ENCODE measurements at regions not wholly inside any gene's neighbourhood (a gene's known extent, or its start where the extent isn't known, plus 50 kb on each side); places are given as distances from the start of the nearest gene placed in this dataset.

DNA sequence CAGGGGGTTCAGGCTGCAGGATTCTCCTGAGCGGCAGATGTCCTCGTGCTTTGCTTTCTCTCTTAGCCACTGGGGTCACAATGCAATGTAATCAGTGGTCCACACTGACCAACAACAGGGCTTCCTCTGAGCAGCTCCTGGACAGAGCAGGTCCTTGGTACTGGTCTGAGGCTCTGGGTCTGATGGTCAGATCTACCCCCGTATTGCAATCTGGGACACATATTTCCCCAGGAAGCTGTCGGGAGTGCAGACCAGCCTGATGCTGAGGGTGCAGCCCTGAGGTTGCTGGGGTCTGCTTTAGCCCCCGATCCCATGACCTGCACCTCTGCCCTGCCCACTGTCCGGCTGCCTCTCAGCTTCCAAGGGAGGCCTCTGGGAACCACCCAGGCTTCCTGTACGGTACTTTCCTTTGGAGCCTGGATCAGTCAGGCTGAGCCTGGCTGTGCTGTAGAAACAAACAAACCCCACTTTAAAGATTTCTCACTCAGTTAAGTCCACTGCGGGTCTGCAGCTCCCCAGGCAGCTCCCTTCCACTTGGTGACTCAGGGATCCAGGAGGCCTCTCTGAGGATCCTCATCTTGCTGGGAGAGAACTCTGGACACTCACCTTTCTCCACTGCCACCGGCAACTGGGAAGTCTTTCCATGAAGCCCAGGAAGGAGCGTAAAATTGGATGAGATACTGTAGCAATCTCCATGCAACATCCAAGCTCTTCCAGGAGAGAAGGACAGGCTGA, 1046.6 kb downstream of the TBC1D22A start:
- DNase-seq, result no peak

DNA sequence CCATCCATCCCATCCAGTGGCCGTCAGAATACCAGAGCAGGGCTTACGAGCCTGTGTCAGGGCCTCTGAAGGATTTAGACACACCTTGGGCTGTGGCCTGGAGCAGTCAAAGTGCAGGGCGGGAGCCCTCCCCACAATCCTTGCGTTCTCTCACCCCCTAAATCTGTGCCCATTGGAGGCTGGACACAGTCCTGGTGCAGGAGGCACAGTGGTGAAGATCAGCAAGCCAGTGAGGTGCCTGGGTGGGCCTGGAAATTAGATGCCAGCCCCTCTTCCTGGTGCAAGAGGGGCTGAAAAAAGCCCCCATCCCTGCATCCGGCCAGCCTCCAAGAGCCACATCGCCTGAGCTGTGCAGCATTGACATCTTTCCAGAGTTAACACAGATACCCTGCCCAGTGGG, 1045.8 kb downstream of the TBC1D22A start:
- DNase-seq, result no peak

DNA sequence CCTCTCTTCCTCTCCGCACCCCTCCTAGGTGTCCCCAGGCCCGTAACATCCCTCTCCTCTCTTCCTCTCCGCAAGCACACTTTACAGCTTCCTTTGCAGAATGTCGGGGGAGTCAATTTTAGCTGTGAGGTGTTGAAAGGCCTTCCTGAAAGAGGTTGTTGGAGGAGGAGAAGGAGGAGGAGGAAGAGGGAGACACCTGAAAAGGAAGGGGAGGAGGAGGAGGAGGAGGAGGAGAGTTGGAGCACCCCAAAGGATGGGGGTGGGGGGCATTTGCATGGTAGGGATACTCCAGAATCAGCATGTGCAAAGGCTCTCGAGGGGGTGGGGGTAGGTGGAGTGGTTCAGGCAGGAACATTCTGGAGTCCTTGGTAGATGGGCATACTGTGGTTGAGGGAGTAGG, 1045.1 kb downstream of the TBC1D22A start:
- DNase-seq, result no peak

DNA sequence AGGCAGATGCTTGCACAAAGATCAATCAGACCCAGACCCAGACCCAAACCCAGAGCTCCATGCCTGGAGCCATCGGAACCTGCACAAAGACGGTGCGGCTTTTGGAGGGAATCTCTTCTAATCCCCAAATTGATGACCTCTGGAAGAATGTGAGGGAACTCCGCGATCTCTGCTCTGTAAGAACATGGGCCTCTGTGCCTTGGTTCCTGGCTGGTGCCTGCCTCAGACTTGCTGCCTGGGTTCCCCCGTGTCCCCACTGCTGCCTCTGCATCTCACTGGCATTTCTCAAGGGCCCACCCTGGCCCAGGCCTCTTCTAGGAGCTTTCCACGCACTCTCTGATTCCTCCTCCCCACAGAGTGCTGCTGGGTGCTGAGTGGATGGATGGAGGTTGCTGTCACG, 1044.4 kb downstream of the TBC1D22A start:
- DNase-seq, result no peak

DNA sequence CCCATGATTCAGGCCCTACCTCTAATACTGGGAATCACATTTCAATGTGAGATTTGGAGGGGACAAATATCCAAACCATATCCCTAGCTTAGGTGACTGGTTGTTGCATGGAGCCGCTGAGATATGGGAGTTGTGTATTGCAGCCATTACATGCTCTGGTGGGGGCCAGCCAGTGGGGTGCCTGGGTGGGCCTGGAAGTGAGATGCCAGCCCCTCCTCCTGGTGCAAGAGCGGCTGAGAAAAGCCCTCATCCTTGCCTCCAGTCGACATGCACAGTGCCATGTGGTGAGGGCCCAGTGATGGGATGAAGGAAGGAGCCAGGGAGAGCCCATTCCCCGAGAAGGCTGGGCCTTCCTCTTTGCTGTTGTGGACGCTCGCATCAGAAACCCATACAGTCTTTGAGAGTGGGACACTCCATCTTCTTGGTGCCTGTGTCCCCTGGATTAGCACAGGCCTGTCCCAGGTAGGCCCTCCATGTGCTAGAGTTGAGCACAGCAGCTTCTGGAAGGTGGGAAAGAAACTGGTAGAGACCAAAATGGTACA, 1043.0 kb downstream of the TBC1D22A start:
- DNase-seq, result no peak

DNA sequence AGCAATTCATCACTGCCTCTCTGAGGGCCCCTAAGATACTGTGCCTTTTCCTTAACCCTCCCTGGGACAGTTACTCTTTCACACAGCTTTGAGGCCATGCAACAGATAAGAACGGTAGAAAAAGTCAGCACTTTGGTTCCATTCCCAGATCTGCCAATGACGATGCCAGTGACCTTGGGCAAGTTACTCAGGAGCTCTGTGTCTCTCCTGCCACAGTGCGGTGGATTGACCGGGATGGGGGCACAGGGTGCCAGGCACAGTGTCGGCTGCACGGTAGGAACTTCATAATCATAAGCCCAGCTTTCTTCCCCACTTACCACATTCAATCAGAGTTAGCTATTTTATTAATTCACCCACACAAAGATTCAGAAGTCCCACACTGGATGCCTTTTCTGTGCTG, 1041.8 kb downstream of the TBC1D22A start:
- DNase-seq, result no peak

DNA sequence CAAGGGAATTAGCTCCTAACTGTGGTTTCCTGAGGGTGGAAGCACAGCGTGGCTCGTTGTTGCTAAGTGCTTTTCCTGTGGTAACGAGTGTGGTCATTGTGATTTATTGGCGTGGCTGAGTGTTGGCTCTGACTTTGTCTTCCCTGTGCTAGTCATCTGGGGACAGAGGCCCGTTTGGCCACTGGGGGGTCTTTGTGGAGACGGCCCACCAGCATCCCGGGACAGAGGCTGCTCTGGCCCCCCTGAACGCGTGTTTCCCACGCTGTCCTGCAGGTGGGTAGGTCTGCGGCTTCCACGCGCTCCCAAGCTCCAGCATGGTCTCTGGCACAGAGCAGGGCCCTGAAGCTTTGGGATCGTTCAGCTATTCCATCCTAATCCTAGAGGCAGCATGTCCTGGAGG, 1040.0 kb downstream of the TBC1D22A start:
- no peak for DNase-seq

DNA sequence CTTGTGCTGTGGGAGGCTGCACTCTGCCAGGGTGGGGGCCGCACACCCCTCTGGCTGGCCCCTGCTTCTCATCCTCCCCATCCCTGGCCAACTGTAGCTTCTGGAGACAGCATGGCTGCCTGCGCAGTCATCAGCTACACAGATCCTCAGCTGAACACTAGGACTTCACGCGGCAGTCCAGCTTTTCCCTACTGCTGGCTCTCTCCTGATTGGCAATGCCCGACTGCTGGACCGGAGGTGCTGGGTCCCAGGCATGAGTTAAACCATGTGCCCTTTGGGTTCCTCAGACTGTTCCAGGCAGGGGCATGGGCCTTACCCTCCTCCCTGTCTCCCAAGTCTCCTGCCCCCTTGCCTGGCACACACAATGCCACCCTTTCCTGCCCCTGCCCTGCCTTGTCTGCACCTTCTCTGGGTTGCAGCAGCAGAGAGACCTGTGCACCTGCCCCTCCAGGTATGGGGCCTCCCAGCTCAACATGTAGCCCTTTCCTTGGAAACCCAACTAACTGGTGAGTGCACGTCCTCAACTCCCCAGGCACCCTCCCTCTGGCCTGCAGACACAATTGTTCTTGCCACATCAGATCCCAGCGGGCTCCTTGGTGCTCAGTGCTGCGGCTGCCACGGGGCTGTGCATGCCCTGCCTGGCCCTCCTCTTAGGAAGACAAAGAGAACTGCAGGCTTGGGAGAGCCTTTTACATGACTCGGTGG, 1039.2 kb downstream of the TBC1D22A start:
- DNase-seq, result no peak

DNA sequence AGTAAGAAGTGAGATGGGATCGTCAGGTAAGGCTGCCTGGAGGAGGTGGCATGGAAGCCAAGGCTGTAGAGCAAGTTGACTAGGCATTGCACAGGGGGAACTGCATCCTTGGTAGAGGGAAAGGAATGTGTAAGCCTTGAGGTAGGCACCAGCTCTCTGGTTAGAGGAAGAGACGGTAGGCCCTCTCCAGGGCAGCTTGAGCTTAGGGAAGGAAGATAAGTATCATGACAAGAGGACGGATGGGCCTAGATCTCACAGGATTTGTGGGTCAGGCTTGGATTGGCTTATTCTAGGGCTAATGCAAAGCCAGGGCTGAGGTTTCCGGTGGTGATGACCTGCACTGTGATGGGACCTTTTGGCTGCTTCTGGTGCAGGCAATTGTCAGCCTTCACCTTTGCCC, 1035.8 kb downstream of the TBC1D22A start:
- DNase-seq, result no peak

DNA sequence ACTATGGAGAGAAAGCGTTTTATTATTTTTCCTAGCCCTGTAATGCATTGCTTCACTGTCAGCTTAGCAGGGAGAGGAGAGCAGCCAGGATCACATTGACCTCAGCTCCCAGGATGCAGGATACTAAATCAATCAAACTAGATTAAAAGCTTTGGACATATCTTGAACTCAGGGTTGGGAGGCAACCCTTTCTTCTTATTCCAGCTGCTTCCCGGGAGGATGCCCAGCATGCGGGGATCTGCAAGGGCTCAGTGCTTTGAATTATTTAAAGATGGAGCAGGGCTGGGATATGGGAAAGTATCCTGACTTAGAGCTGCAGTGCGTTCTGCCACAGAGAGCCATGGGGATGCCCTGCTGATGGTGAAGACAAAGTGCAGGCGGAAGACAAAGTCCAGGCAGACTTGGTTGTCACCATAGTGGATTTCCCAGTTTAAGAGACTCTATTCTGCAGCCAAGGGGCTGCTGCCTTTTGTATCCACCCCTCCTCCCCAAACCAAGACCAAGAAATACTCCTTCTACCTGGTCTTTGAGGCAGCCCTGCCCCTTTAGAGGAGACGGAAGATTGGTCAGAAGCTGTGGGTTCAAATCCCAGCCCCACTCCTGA, 1035.0 kb downstream of the TBC1D22A start:
- no peak for DNase-seq

DNA sequence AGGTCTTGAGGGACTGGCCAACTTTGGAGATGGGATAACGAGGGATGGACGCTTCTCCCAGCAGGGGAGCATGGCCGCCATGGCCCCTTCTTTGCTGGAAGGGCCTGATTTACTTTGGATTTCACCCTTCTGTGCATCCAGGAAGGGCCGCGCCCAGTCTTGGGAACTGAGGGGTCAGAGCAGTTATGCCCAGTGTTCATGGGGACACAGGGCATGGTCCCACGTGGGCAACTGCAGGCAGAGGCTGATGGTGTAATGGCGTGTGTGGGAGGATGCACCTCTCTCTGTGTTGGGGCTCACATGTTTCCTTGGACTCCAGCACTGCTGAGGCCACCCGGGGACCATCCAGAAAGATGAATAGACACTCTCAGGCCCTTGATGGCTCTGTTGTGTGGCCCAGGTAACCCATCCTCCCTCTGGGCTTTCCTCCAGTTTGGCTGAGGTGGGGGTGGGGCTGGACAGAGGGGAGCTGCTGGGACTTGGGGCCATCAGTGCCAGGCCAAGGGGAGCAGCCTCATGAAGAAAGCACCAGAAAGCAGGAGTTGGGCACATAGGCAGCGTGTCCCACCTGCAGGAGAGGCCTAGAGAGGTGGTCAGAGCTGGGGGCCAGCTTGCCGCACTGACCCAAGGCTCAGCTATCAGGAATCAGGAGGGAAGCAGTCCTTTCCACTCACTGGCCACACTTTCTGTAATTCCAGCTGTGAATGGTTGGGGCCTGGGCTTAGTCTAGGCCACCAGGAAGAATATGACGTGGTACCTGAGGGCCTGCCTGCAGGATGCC, 1033.9 kb downstream of the TBC1D22A start:
- no peak for DNase-seq

DNA sequence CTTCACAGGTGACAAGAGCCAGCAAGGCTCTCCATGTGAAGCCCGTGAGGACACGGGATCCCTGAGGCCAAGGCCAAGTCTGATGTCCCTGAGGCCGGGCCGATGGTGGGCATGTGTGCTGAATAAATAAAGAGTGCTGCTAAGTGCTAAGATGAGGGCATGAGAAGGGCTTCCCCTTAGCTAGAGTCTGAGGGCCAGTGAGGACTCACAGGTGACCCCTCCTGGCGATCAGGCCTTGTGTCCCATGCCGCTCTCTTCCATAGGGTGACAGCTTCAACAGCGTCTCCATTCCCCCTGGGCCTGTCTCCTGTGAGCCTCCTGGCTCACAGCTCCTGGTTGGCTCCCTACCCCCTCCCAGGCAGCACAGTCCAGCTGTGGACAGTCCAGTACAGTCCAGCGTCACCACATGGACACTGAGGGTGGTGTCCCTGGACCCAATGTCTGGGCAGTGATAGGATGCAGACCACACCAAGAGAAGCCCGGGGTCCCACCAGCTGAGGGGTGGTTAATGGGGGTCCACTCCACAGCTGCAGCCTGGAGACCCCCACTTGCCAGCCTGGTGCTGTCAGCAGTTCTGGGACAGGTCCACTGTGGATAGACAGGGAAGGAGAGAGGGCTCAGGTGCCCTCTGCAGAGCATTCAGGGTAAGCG, 1033.2 kb downstream of the TBC1D22A start:
- no peak for DNase-seq

DNA sequence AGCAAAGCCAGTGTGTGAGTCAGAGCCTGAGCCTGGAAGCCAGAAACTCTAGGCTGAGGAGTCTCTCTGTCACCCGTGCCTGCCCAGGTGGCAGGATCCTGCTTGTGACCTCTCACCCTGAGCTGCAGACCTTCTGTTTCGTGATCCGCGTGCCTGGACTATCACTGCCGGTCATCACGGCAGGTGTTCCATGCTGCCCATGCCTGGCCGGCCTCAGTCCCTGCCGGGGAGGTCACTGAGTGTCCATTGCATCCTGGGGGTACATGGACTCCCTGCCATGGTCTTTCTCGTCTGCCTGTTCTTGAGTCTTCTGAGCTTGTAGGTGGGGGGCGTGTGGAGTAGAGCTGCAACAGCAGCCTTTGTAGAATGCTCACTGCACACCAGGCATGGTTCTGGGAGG, 1032.4 kb downstream of the TBC1D22A start:
- no peak for DNase-seq

DNA sequence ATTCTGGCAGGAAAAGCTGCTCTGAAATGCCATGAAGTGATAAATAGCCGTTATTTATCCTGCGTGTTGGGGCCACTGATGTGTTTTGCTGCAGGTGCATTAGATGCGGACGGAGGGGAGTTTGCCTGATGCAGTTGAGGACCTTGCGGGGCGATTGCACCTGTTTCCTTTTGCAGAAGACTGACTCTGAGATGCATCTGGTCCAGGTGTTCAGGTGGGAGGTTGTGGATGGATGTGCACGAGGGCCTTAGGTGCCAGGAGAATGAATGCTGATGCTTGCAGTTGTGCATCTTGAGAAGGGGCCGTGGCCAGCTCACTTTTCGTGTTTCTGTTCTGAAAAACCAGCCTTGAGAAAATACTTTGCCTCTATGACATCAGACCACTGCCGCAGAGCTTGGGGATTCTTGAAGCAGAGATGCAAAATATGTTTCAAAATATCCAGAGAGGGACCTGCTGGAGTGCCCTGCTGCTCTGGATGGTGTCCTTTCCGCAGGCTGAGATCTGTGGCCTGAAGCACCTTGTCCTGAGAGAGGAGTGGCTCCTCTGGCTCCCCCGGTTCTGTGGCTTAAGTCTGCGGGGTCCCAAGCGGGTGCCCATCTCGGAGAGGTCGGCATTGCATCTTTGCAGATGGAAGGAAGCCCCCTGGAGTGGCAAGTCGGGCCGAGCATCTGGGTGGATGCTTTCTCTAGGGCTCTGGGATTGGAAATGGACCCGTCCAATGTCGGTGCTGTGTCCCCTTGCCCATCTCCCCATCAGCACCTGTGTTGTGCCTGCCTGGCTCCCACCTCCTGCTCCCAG, 1031.1 kb downstream of the TBC1D22A start:
- DNase-seq, result no peak

DNA sequence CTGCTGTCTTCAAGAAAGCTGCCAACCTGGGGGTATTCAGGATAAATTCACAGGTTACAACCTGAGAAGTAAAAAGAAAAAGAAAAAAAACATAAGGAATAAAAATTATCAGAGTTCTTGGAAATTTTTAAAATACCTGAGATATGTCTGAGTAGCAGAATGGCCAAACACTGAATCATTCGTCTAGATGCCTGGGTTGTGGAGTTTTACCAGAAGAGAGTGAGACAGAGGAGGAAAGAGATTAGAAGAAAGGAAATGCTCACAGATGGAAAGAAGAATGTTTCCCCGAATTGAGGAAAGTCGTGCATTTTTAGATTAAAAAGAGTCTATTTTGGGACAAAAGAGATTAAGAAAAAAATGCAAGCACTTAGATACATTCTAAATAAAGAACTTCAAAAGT, 1026.7 kb downstream of the TBC1D22A start:
- DNase-seq, result no peak

DNA sequence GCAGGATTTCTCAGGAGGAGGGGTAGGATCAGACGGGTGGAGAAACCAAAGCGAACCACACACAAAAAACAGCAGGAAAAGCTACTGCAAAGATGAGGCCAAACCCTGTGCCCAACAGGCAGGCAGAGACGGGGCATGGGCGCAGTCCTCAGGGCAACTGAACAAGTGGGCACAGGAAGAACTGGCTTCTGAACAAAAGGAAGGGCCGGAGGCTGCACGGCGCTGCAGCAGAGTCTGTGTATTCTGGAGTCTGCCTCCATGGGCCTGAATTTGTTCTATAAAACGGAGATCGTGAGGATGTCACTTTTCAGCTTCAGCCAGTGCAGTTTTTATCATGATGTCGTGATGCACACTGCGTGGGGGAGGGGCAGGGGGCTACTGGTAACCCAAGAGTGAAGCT, 1026.0 kb downstream of the TBC1D22A start:
- no peak for DNase-seq

DNA sequence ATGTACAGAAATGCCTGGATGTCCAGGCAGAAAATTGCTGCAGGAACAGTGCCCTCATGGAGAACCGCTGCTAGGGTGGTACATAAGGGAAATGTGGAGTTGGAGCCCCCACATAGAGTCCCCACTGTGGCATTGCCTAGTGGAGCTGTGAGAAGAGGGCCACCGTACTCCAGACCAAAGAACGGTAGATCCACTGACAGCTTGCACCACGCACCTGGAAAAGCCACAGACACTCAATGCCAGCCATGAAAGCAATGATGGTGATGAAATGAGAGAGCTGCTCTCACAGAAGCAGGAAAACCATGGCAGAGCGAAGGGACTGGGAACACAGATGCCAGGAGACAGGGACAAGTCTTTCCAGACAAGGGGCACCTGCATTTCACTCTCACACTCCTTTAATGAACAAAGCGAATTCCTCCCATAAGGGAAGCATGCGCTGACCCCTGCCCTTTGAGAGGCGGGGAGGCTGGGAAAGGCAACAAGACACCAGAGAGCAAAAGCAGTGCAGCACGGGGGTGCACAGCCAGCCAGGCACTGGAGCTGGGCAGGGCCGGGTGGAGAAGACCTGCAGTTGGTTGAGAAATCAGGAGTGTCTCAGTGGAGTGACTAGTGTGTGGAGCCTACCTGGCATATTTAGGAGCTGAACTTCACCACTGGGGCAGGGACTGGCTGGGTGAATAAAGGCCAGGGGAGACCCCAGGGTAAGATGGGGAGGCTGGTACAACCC, 1025.2 kb downstream of the TBC1D22A start:
- no peak for DNase-seq

DNA sequence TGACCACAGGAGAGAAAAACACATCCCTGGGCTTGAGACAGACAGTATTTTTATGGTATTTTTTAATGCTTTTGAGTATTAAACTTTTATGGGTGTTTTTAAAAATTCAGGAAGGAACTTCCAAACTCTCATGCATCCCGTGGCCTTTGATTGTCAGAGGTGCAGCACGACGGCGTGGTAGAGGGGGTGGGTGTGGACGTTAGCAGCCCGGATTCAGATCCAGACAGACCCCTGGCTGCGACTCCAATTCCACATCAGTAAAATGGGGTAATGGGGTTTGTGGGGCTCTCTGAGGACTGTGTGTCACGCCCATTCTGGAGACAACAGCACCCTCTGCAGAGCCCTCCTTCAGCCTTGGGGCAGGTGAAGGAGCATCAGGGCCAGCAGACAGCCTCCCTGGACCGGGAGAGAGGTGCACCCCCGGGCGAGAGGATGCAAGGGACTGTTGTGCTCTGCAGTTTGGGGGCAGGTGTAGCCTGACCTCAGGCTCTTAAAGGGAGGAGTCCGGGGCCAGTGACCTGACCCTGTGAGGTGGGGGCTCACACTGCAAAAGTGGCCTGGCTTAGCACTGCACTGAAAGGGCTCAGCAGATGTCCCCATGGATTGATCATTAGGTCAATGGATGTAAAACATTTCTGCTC, 1024.3 kb downstream of the TBC1D22A start:
- no peak for DNase-seq

DNA sequence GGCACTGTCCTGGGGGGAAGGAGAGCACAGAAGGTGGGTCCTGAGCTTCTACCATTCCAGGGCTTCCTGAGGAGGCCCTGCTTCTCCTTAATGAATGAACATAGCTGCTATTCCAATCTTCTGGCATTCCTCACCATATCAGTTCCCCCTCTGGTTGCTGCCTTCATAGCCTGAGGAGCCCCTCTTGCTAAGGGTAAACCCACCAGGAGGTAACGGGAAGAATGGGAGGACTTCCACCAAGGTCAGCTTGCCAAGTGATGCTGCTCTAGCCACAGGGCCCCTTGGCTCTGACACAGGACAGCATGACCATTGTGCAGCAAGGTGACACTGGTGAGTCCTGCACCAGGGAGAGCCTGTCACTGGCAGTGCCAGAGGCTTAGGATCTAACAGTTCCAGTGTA, 1022.5 kb downstream of the TBC1D22A start:
- DNase-seq, result no peak

DNA sequence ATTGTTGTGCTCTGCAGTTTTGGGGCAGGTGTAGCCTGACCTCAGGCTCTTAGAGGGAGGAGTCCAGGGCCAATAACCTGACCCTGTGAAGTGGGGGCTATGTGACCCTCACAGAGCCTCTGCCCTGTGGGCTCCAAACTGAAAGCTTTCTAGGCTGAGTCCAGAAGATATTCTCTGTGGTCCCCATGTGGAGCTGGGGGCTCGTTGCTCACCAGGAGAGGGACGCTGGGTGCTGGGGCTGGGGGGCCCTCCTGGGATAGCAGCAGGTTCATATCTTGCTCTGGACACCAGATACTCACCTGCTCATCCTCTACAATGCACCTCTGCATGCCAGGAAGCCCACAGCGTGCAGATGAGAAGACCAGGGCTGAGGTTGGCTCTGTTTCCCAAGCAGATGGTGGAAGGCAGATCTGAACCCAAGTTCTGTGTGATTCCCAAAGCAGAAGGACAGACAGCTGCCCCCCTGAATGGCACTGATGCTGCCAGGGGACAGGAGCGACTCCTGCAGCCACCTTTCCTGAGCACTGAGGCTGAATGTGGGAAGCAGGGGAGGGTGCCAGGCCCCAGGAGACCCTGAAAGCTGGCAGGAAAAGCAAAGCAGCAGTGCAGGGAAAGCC, 1022.0 kb downstream of the TBC1D22A start:
- DNase-seq, result no peak
